ENCODE measurements at regions not wholly inside any gene's neighbourhood (a gene's known extent, or its start where the extent isn't known, plus 50 kb on each side); places are given as distances from the start of the nearest gene placed in this dataset.

DNA sequence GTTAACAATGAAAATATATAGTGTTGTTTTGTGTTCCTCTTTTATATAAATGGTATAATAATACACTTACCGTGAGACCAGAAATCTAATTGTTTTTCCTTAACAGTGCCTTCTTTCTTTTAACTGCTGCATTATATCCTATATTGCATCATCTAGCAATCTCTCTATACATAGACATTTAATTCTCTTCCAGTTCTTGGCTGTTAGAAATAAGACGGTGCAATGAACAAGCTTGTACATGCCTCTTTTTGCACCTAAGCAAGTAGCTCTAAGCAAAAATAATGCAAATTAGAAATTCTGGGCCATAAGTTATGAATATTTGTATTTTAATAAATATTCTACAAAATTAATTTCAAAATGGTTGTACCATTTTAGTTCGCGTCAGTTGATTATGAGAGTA, 55.9 kb upstream of the AHR start:
- DNase-seq: no peak

- DNase-seq: no peak
Observed at GRCh38 chr7:17244786-17245185, 53.7 kb upstream of the AHR start.

GRCh38 chr7:17247357-17247756, 51.1 kb upstream of the AHR start:
- no peak for DNase-seq

DNA sequence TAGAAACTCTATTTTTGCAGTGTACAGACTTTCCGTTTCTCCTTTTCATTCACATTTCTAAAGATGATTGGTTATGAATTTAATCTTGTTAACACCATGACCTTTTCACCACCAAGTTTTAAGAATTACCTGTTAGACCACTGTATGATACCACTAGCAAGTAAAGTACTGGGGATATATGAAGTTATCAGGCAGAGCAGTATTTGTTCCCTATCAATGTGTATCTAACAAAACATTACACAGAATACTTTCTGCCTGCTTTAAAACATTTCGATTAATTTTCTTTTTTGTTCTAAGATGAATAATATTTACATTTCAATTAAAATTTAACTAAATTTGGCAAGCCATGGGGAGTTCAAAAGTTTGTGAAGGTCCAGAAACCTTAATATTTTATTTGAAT, 49.9 kb upstream of the AHR start:
- DNase-seq: no peak

Data from stimulated activated naive CD4-positive, alpha-beta T cell treated with Interleukin-2 at 50 U/mL for 16 hours (primary cell).